ENCODE measurements at regions not wholly inside any gene's neighbourhood (a gene's known extent, or its start where the extent isn't known, plus 50 kb on each side); places are given as distances from the start of the nearest gene placed in this dataset.

- no peak for TF ChIP-seq CTCF (IDR thresholded peaks at IDR 0.05)
- TF ChIP-seq ZFX (IDR thresholded peaks at IDR 0.05; ENCODE audit: borderline replicate concordance), result no peak
These were observed 273.2 kb downstream of the IL15 start for GRCh38 chr4:141909541-141909940.

All from 22Rv1 (cell line).